HepG2 (cell line): ENCODE measurements at regions not wholly inside any gene's neighbourhood (a gene's known extent, or its start where the extent isn't known, plus 50 kb on each side); places are given as distances from the start of the nearest gene placed in this dataset.

Experiments used
- ATAC-seq: fragments of 200-7000 bp; cut with Tn5 transposase; 3 replicates; pipeline ENCODE4 v1.9.1; 2020; ENCODE audit warnings: mild to moderate bottlenecking, moderate library complexity
- BruUV-seq: library from RNA; stranded (reverse); fragments of 400-500 nt; replicated peaks from 2 replicates; lab custom pipeline; 2021; lab: Mats Ljungman, UMichigan
- CTCF ChIA-PET: fragments of 300-600 bp; formaldehyde crosslinking; extraction: SDS; loops from one replicate; lab custom pipeline; 2021; ENCODE audit warnings: low total read pairs, inconsistent platforms, low intra/inter-chr PET ratio; lab: Yijun Ruan, JAX
- POLR2A ChIA-PET: fragments of 350-600 bp; sonication (Branson Sonifier 250); formaldehyde crosslinking; loops from one replicate; lab custom pipeline; 2020; ENCODE audit warnings: antibody characterized with exemption, inconsistent platforms; lab: Yijun Ruan, JAX
- DNase-seq: peaks from one replicate; pipeline ENCODE4 v3.0.0-alpha.2; 2015; ENCODE audit warnings: low spot score
- FAIRE-seq: peaks from 3 replicates; lab custom pipeline; 2011; peaks lifted over from hg19 to GRCh38; lab: Jason Lieb, UNC
- H2AFZ ChIP-seq: one replicate; pipeline ENCODE4 v1.6.1; 2011; ENCODE audit warnings: low read length, inconsistent platforms
- H3K27ac ChIP-seq: fragments of 300-600 bp; 3 replicates; pipeline ENCODE4 v1.8.0; 2011; ENCODE audit warnings: mixed run types, mild to moderate bottlenecking, mixed read lengths, low read length, inconsistent platforms; ENCODE audit not compliant: insufficient read depth; ENCODE audit errors: extremely low read length
- H3K27me3 ChIP-seq, 2 experiments: fragments of 200-600 bp in 1 of 2; 2 replicates in 1 of 2; 3 replicates in 1 of 2; pipeline versions ENCODE4 v1.6.0 to v1.8.0; 2011; ENCODE audit warnings: low read length in 2 of 2, mild to moderate bottlenecking in 2 of 2, moderate library complexity in 2 of 2, inconsistent platforms in 1 of 2; ENCODE audit not compliant: insufficient read depth in 2 of 2, control insufficient read depth in 1 of 2
- H3K36me3 ChIP-seq, 2 experiments: fragments of 200-600 bp in 1 of 2; replicated peaks in 1 of 2; 2 replicates in 1 of 2; 3 replicates in 1 of 2; pipeline versions ENCODE4 v1.5.1 to v1.8.0; 2011; ENCODE audit warnings: low read length in 2 of 2, inconsistent platforms in 1 of 2; ENCODE audit not compliant: insufficient read depth in 2 of 2, control insufficient read depth in 1 of 2
- H3K4me1 ChIP-seq: 2 replicates; pipeline ENCODE4 v1.5.1; 2012; ENCODE audit warnings: low read length, inconsistent platforms; ENCODE audit not compliant: insufficient read depth
- H3K4me2 ChIP-seq: 2 replicates; pipeline ENCODE4 v1.6.0; 2011; ENCODE audit warnings: low read depth, low read length, inconsistent platforms
- H3K4me3 ChIP-seq, 3 experiments: fragments of 200-600 bp in 1 of 3; sonication (generic), shearing (Covaris generic) in 1 of 3; replicated peaks in 1 of 3; 2 replicates each; pipeline ENCODE4 v1.5.1; 2011 to 2016; ENCODE audit warnings: low read length in 3 of 3, inconsistent platforms in 2 of 3, low read depth in 2 of 3, mild to moderate bottlenecking in 2 of 3, control low read depth in 1 of 3, mixed read lengths in 1 of 3; ENCODE audit not compliant: insufficient read depth in 1 of 3
- H3K79me2 ChIP-seq: one replicate; pipeline ENCODE4 v1.6.1; 2011; ENCODE audit warnings: low read length, inconsistent platforms; ENCODE audit not compliant: insufficient read depth
- H3K9ac ChIP-seq: 2 replicates; pipeline ENCODE4 v1.6.0; 2011; ENCODE audit warnings: mild to moderate bottlenecking, low read depth, low read length, inconsistent platforms; ENCODE audit not compliant: insufficient read depth
- H3K9me3 ChIP-seq: 2 replicates; pipeline ENCODE4 v1.5.1; 2012; ENCODE audit warnings: mild to moderate bottlenecking, low read length
- H4K20me1 ChIP-seq: 2 replicates; pipeline ENCODE4 v1.6.0; 2011; ENCODE audit warnings: inconsistent platforms, mild to moderate bottlenecking, low read length, moderate library complexity; ENCODE audit not compliant: insufficient read depth
- CREB1 ChIP-seq, 2 experiments: fragments of 450-650 bp in 1 of 2; IDR thresholded peaks; 2 replicates each; pipeline ENCODE4 v1.6.1; 2016 to 2017; ENCODE audit warnings: control low read depth in 1 of 2, mild to moderate bottlenecking in 1 of 2, missing compliant biosample characterization in 1 of 2, missing genetic modification characterization in 1 of 2
- FOXP1 ChIP-seq, 2 experiments: fragments of 450-650 bp in 1 of 2; IDR thresholded peaks; 2 replicates each; pipeline ENCODE4 v1.6.1; 2017 to 2018; ENCODE audit warnings: antibody characterized with exemption in 1 of 2
- HDAC6 ChIP-seq: fragments of 200-600 bp; sonication (generic); IDR thresholded peaks from 2 replicates; pipeline ENCODE4 v1.7.0; 2017; ENCODE audit warnings: mild to moderate bottlenecking, antibody characterized with exemption, low read length, low read depth
- MBNL3 ChIP-seq: fragments of 250-450 bp; sonication (Bioruptor Pico); conservative IDR thresholded peaks from 2 replicates; pipeline ENCODE4 v1.8.0; 2022; ENCODE audit warnings: mild to moderate bottlenecking, inconsistent platforms
- NFE2L1 ChIP-seq: sonication (generic); formaldehyde crosslinking; IDR thresholded peaks from 2 replicates; pipeline ENCODE4 v1.4.0; 2020; ENCODE audit warnings: missing genetic modification reagents, mild to moderate bottlenecking, borderline replicate concordance
- PHB2 ChIP-seq: fragments of 450-650 bp; IDR thresholded peaks from 2 replicates; pipeline ENCODE4 v1.6.1; 2018; ENCODE audit not compliant: partially characterized antibody
- XRCC5 ChIP-seq: fragments of 200-400 bp; formaldehyde crosslinking; optimal IDR thresholded peaks from 2 replicates; pipeline ENCODE3; 2017; ENCODE audit warnings: mild to moderate bottlenecking, low read length
- YEATS4 ChIP-seq: sonication (generic); formaldehyde crosslinking; IDR thresholded peaks from 2 replicates; pipeline ENCODE4 v1.4.0; 2020; ENCODE audit warnings: missing genetic modification reagents, borderline replicate concordance
- ZFP1 ChIP-seq: IDR thresholded peaks from 2 replicates; pipeline ENCODE4 v1.6.1; 2016
- ZNF251 ChIP-seq: sonication (generic); formaldehyde crosslinking; IDR thresholded peaks from 2 replicates; pipeline ENCODE4 v1.9.0; 2021; ENCODE audit warnings: mild to moderate bottlenecking, missing genetic modification reagents
- ZNF333 ChIP-seq: sonication (generic); formaldehyde crosslinking; IDR thresholded peaks from 2 replicates; pipeline ENCODE4 v1.4.0; 2020; ENCODE audit warnings: mild to moderate bottlenecking, missing genetic modification reagents, borderline replicate concordance
- ZNF550 ChIP-seq: sonication (generic); formaldehyde crosslinking; IDR thresholded peaks from 2 replicates; pipeline ENCODE4 v1.4.0; 2020; ENCODE audit warnings: mild to moderate bottlenecking, missing genetic modification reagents, borderline replicate concordance
- ZSCAN20 ChIP-seq: sonication (generic); formaldehyde crosslinking; IDR thresholded peaks from 2 replicates; pipeline ENCODE4 v1.4.0; 2020; ENCODE audit warnings: missing genetic modification reagents, mild to moderate bottlenecking, borderline replicate concordance
- ZSCAN29 ChIP-seq: sonication (generic); formaldehyde crosslinking; conservative IDR thresholded peaks from 2 replicates; pipeline ENCODE4 v1.4.0; 2020; ENCODE audit warnings: mild to moderate bottlenecking, missing genetic modification reagents
- WGBS: methylation state at CpG from one replicate; pipeline ENCODE4 v1.1.6; 2017; ENCODE audit warnings: low lambda C conversion rate; 5-methylcytosine and 5-hydroxymethylcytosine counted together
- in situ Hi-C: cut with HindIII; loops from 2 replicates; pipeline ENCODE4 v1.10.0; 2017; ENCODE audit warnings: low pct_unique_long_range_greater_than_20kb; ENCODE audit not compliant: extremely low pct_ligation_motif_present
- intact Hi-C: fragments of 100-400 bp; cut with micrococcal nuclease; formaldehyde crosslinking; loops from one replicate; pipeline ENCODE4 v1.10.0; 2022; ENCODE audit not compliant: unreplicated experiment
- TF ChIP-seq, protein P1 (sequence below): sonication (generic); formaldehyde crosslinking; conservative IDR thresholded peaks from 2 replicates; pipeline ENCODE4 v1.4.0; 2020; ENCODE audit warnings: missing genetic modification reagents
- TF ChIP-seq, protein P2 (sequence below), 2 experiments: sonication (generic) in 1 of 2; formaldehyde crosslinking in 1 of 2; IDR thresholded peaks; 2 replicates each; pipeline versions ENCODE4 v1.4.0 to v1.6.1; 2018 to 2020; ENCODE audit warnings: missing genetic modification reagents in 2 of 2, borderline replicate concordance in 1 of 2, low read depth in 1 of 2, mild to moderate bottlenecking in 1 of 2, missing biosample characterization in 1 of 2
- TF ChIP-seq, protein P3 (sequence below): sonication (generic); formaldehyde crosslinking; IDR thresholded peaks from 2 replicates; pipeline ENCODE4 v1.5.1; 2020; ENCODE audit warnings: mild to moderate bottlenecking, missing genetic modification reagents, moderate library complexity

DNA sequence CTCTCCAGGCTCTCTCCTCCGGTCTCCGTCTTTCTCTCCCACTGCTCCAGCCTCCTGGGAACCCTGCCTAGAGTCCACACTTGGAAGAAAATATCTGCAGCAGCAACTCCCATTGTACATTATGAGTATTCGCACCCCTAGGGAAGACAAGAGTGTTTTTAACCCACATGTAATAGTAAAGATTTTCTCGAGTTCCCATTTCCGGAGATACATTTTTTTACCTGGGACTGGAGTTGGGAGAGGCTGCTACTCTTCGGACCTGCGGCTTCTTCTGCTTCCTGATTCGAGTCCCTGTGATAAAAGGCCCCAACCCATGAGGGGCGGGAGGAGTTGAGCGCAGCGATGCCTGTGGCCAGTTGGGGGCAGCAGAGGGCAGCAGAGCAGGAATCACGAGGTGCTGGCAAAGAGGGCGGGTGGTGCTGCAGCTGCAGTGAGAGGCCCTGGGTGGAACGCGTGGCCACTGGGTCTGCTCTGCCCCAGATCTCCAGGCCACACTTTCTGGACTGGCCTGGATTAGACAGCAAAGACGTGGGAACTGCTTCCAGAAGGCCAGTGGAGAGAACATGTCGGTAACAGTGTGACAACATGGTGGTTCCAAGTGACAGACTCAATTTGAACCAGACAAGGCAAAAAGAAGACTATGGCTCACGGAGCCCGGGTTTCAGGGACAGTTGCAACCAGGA, 221.0 kb upstream of the CSF3R start:
- Histone ChIP-seq H4K20me1 (no peaks in the 10 kb centered on the region), H3K79me2 (no peaks in the 10 kb centered on the region), H3K27me3 (peaks cover 2 to 12% of the 10 kb centered on the region in 2 experiments; a peak in 3 of 5 replicates), H3K27ac (no peak overlapping the region), H2AFZ (no peak overlapping the region), H3K4me1 (no peaks in the 10 kb centered on the region), H3K36me3 (no peaks in the 10 kb centered on the region), H3K9ac (no peak overlapping the region), H3K4me3 (no peak overlapping the region), H3K9me3 (no peaks in the 10 kb centered on the region), H3K4me2 (no peak overlapping the region)
- DNase-seq: peak; percentile 57
- intact Hi-C loops (no loop called here), in situ Hi-C loops (loop anchor here (25.0 kb wide), 2 partner anchors 334 to 734 kb away; partner anchors contain the start of gene GRIK3)
- ChIA-PET POLR2A (no interaction called here), CTCF (interaction anchor here (1.2 to 1.7 kb wide), 4 partner anchors 382 to 730 kb away, joined by 3 to 14 read pairs (median 9); no protein-coding TSS in a partner anchor)
- no TSS peak for BruUV-seq
- peak; percentile 71 for FAIRE-seq
- ATAC-seq: peak; percentile 95
- WGBS: 16% methylated on average over 14 of the region's 19 CpGs
- no peak for TF ChIP-seq ZNF251
- TF ChIP-seq CREB1 (IDR thresholded peaks at IDR 0.05): no peak
- TF ChIP-seq CREB1 (CRISPR knock-in tag; IDR thresholded peaks at IDR 0.05): no peak
- TF ChIP-seq, protein P1, sequence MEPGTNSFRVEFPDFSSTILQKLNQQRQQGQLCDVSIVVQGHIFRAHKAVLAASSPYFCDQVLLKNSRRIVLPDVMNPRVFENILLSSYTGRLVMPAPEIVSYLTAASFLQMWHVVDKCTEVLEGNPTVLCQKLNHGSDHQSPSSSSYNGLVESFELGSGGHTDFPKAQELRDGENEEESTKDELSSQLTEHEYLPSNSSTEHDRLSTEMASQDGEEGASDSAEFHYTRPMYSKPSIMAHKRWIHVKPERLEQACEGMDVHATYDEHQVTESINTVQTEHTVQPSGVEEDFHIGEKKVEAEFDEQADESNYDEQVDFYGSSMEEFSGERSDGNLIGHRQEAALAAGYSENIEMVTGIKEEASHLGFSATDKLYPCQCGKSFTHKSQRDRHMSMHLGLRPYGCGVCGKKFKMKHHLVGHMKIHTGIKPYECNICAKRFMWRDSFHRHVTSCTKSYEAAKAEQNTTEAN (CRISPR knock-in tag): no peak
- no peak for TF ChIP-seq ZNF550 (CRISPR knock-in tag)
- TF ChIP-seq PHB2: no peak
- no peak for TF ChIP-seq HDAC6
- TF ChIP-seq, protein P2, sequence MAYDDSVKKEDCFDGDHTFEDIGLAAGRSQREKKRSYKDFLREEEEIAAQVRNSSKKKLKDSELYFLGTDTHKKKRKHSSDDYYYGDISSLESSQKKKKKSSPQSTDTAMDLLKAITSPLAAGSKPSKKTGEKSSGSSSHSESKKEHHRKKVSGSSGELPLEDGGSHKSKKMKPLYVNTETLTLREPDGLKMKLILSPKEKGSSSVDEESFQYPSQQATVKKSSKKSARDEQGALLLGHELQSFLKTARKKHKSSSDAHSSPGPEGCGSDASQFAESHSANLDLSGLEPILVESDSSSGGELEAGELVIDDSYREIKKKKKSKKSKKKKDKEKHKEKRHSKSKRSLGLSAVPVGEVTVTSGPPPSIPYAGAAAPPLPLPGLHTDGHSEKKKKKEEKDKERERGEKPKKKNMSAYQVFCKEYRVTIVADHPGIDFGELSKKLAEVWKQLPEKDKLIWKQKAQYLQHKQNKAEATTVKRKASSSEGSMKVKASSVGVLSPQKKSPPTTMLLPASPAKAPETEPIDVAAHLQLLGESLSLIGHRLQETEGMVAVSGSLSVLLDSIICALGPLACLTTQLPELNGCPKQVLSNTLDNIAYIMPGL (CRISPR knock-in tag; IDR thresholded peaks at IDR 0.05; ENCODE audit: borderline replicate concordance in 1 of 2, low read depth in 1 of 2): 0 out of 4 replicates have a peak, but pooled peaks of 1 of the 2 experiments have one; percentile 39
- TF ChIP-seq, protein P3, sequence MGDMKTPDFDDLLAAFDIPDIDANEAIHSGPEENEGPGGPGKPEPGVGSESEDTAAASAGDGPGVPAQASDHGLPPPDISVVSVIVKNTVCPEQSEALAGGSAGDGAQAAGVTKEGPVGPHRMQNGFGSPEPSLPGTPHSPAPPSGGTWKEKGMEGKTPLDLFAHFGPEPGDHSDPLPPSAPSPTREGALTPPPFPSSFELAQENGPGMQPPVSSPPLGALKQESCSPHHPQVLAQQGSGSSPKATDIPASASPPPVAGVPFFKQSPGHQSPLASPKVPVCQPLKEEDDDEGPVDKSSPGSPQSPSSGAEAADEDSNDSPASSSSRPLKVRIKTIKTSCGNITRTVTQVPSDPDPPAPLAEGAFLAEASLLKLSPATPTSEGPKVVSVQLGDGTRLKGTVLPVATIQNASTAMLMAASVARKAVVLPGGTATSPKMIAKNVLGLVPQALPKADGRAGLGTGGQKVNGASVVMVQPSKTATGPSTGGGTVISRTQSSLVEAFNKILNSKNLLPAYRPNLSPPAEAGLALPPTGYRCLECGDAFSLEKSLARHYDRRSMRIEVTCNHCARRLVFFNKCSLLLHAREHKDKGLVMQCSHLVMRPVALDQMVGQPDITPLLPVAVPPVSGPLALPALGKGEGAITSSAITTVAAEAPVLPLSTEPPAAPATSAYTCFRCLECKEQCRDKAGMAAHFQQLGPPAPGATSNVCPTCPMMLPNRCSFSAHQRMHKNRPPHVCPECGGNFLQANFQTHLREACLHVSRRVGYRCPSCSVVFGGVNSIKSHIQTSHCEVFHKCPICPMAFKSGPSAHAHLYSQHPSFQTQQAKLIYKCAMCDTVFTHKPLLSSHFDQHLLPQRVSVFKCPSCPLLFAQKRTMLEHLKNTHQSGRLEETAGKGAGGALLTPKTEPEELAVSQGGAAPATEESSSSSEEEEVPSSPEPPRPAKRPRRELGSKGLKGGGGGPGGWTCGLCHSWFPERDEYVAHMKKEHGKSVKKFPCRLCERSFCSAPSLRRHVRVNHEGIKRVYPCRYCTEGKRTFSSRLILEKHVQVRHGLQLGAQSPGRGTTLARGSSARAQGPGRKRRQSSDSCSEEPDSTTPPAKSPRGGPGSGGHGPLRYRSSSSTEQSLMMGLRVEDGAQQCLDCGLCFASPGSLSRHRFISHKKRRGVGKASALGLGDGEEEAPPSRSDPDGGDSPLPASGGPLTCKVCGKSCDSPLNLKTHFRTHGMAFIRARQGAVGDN (CRISPR knock-in tag): peak; percentile 40
- no peak for TF ChIP-seq ZSCAN29 (CRISPR knock-in tag)
- no peak for TF ChIP-seq NFE2L1 (CRISPR knock-in tag)
- no peak for TF ChIP-seq MBNL3
- TF ChIP-seq YEATS4 (CRISPR knock-in tag): no peak
- TF ChIP-seq ZSCAN20 (CRISPR knock-in tag): no peak
- TF ChIP-seq FOXP1 (IDR thresholded peaks at IDR 0.05): no peak
- TF ChIP-seq FOXP1 (CRISPR knock-in tag; IDR thresholded peaks at IDR 0.05): no peak
- peak; percentile 88 for TF ChIP-seq XRCC5
- no peak for TF ChIP-seq ZNF333 (CRISPR knock-in tag)
- TF ChIP-seq ZFP1 (CRISPR knock-in tag): no peak
